Prostate gland (tissue), 2 donors: ENCODE measurements at regions not wholly inside any gene's neighbourhood (a gene's known extent, or its start where the extent isn't known, plus 50 kb on each side); places are given as distances from the start of the nearest gene placed in this dataset.

Source experiments
- DNase-seq: peaks from one replicate; pipeline ENCODE4 v3.0.0-alpha.2; 2019; ENCODE audit warnings: low spot score
- H3K27ac ChIP-seq, 2 donors: fragments of 200-600 bp; sonication (generic); 2 replicates each; pipeline ENCODE4 v1.5.1; 2017 to 2019
- H3K27me3 ChIP-seq: fragments of 200-600 bp; sonication (generic); replicated peaks from 2 replicates; pipeline ENCODE4 v1.5.1; 2019; ENCODE audit not compliant: insufficient read depth
- H3K36me3 ChIP-seq, 2 donors: fragments of 200-600 bp; sonication (generic); 1 replicate in 1 of 2; 2 replicates in 1 of 2; pipeline versions ENCODE4 v1.5.1 to v1.8.1; 2017 to 2019
- H3K4me1 ChIP-seq: fragments of 200-600 bp; sonication (generic); replicated peaks from 2 replicates; pipeline ENCODE4 v1.5.1; 2019
- H3K4me3 ChIP-seq, 2 donors: fragments of 200-600 bp; sonication (generic); 2 replicates each; pipeline ENCODE4 v1.5.1; 2017 to 2019
- H3K9me3 ChIP-seq: fragments of 200-600 bp; sonication (generic); 2 replicates; pipeline ENCODE4 v1.5.1; 2017
- POLR2A ChIP-seq: fragments of 450-650 bp; IDR thresholded peaks from one replicate; pipeline ENCODE4 v1.6.1; 2016; ENCODE audit warnings: antibody characterized with exemption, mild to moderate bottlenecking
- POLR2AphosphoS5 ChIP-seq: sonication (generic); formaldehyde crosslinking; IDR thresholded peaks from one replicate; pipeline ENCODE4 v1.6.1; 2017; ENCODE audit warnings: antibody characterized with exemption
- WGBS: methylation state at CpG from one replicate; pipeline ENCODE4 v1.1.5; 2018; 5-methylcytosine and 5-hydroxymethylcytosine counted together
- intact Hi-C: fragments of 100-400 bp; cut with DNase I; formaldehyde crosslinking; loops from one replicate; pipeline ENCODE4 v1.14.2; 2022
- TF ChIP-seq, protein P1 (sequence below), 4 experiments: fragments of 200-600 bp in 2 of 4; fragments of 450-650 bp in 2 of 4; sonication (generic) in 2 of 4; IDR thresholded peaks; 1 replicate in 3 of 4; 2 replicates in 1 of 4; pipeline ENCODE4 v1.5.1; 2016 to 2019; ENCODE audit warnings: antibody characterized with exemption in 4 of 4, mild to moderate bottlenecking in 2 of 4, moderate library complexity in 2 of 4

DNA sequence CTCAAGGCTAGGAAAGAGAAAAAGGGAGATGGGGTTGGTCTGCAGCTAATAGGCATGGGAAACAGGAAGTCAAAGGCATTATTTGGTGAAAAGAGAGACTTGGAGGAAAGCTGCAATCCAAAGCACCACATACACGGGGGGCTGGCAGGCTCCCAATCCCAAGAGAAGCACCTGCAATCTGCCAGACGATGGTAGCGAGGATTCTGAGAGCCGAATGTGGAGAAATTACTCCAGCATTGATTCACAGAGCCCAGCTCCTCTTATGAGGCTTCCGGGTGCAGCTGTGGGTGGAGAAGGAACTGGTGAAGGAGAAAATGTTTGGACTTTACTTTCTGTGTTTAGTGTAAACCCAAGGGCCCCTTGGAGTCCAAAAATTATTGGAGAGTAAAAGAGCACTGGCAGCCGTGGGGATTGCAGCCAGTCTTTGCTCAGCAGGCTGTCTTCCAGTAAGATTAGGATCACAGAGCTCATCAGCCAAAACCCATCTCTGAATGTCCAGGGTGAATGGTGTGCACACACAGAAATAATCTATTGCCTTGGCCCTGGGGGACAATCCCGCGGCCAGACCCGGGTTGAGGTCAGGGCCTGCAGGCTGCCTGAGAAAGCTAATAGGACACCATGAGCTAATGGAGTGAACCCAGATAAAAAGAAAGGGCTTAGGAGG lies 197.6 kb downstream of the KIT start:
- H3K4me1 ChIP-seq = no peaks in the 10 kb centered on the region
- H3K27ac ChIP-seq = no peak overlapping the region
- TF ChIP-seq, protein P1, sequence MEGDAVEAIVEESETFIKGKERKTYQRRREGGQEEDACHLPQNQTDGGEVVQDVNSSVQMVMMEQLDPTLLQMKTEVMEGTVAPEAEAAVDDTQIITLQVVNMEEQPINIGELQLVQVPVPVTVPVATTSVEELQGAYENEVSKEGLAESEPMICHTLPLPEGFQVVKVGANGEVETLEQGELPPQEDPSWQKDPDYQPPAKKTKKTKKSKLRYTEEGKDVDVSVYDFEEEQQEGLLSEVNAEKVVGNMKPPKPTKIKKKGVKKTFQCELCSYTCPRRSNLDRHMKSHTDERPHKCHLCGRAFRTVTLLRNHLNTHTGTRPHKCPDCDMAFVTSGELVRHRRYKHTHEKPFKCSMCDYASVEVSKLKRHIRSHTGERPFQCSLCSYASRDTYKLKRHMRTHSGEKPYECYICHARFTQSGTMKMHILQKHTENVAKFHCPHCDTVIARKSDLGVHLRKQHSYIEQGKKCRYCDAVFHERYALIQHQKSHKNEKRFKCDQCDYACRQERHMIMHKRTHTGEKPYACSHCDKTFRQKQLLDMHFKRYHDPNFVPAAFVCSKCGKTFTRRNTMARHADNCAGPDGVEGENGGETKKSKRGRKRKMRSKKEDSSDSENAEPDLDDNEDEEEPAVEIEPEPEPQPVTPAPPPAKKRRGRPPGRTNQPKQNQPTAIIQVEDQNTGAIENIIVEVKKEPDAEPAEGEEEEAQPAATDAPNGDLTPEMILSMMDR (IDR thresholded peaks at IDR 0.05) = no peak
- TF ChIP-seq POLR2A (no peak), POLR2AphosphoS5 (no peak)
- no peak overlapping the region for H3K4me3 ChIP-seq
- no peaks in the 10 kb centered on the region for H3K27me3 ChIP-seq
- H3K9me3 ChIP-seq = no peaks in the 10 kb centered on the region
- no peaks in the 10 kb centered on the region for H3K36me3 ChIP-seq
- DNase-seq = no peak
- 34% methylated on average over 9 of the region's 9 CpGs for WGBS
- intact Hi-C loops = loop anchor here (10.0 kb wide), 1 partner anchor 99 kb away; no protein-coding TSS in a partner anchor

DNA sequence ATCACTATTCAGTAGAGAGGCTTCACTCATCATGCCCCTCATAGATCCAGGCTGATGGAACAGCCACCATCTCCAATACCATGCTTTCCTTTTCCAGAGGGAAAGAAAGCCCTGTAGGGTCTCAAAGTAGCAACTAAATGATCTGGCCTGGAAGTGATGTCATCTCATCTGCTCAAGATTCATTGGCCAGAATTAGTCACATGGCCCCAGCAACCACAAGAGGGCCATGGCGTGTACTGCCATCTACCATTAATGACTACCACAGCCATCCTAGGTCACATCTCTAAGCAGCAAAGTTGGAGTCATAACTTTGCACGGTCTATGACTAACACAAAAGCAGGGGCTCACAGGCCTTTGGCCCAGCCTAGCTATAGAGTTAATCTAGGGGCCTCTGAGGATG lies 194.8 kb downstream of the KIT start:
- intact Hi-C loops = loop anchor here (10.0 kb wide), 1 partner anchor 102 kb away; no protein-coding TSS in a partner anchor
- no peaks in the 10 kb centered on the region for H3K27me3 ChIP-seq
- H3K4me1 ChIP-seq = no peaks in the 10 kb centered on the region
- 93% methylated on average over 2 of the region's 2 CpGs for WGBS
- DNase-seq = no peak
- no peaks in the 10 kb centered on the region for H3K36me3 ChIP-seq
- no peaks in the 10 kb centered on the region for H3K9me3 ChIP-seq
- H3K4me3 ChIP-seq = no peak overlapping the region
- H3K27ac ChIP-seq = no peak overlapping the region
- TF ChIP-seq POLR2A = no peak
- TF ChIP-seq, protein P1 (IDR thresholded peaks at IDR 0.05) = no peak

DNA sequence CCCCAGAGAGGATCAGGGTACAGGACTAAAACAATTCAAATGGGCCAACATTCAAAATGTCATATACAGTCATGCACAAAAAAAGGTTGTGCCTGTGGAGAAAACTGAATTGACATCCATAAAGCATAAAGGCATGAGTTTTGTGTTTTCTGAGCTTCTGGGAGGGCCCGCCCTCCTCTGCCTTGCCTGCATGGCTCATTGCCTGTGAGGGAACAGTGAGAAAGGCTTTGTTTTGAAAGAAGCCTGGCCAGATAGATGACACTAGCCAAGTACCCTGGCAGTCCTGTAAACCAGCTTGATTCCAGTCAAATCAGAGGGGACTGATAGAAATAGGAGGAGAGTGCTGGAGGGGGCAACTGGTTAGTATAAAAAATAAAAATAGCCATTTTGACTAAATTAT lies 194.3 kb downstream of the KIT start:
- no peaks in the 10 kb centered on the region for H3K36me3 ChIP-seq
- no peak overlapping the region for H3K4me3 ChIP-seq
- no peak for DNase-seq
- no peak overlapping the region for H3K27ac ChIP-seq
- WGBS = 85% methylated on average over 1 of the region's 1 CpG
- H3K4me1 ChIP-seq = no peaks in the 10 kb centered on the region
- H3K9me3 ChIP-seq = no peaks in the 10 kb centered on the region
- no peak for TF ChIP-seq POLR2A
- TF ChIP-seq, protein P1 (IDR thresholded peaks at IDR 0.05) = no peak
- TF ChIP-seq POLR2AphosphoS5 = no peak
- intact Hi-C loops = loop anchor here (10.0 kb wide), 1 partner anchor 103 kb away; no protein-coding TSS in a partner anchor
- no peaks in the 10 kb centered on the region for H3K27me3 ChIP-seq

DNA sequence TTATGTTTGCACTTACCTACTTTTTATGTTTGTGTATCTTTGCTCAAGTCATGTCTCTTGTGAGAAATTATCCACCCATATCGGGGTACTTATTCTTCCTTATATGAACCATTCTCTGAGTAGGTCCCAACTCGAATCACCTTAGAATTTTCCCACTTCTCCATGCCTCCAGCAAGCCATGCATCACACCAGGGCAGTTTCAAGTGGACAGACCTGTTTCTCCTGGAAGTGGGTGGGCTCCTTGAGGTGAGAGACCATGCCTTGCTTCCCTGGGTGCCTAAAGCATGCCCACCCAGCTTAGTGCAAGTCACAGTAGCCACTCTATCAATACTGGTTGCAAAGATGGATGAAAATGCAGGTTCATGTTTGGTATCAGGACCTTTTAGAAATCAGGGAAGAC lies 187.2 kb downstream of the KIT start:
- Histone ChIP-seq H3K4me1 (no peaks in the 10 kb centered on the region), H3K27me3 (no peaks in the 10 kb centered on the region), H3K9me3 (no peaks in the 10 kb centered on the region), H3K36me3 (no peaks in the 10 kb centered on the region), H3K4me3 (no peak overlapping the region), H3K27ac (no peak overlapping the region)
- TF ChIP-seq, protein P1 (IDR thresholded peaks at IDR 0.05) = no peak
- TF ChIP-seq POLR2A (no peak), POLR2AphosphoS5 (no peak)
- intact Hi-C loops = no loop called here
- no peak for DNase-seq
- 87% methylated on average over 2 of the region's 2 CpGs for WGBS

DNA sequence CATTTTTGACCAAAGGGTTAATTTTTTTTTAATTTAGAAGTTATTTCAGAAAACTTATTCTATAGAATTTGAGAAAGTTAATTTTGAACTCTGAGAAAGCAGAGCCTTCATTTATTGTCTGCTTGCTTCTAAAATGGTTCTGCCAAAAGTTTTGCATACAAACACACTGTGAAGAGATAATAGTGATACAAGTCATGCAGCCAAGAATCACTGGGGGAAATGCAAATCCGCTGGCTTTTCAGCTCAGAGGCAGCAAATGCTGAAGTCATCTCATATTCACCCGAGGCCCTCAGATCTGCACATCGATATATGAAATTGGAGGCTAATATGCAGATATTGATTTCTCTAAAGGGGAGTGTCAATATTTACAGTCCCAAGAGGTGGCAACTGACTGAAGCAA lies 186.2 kb downstream of the KIT start:
- H3K4me3 ChIP-seq = no peak overlapping the region
- H3K36me3 ChIP-seq = no peaks in the 10 kb centered on the region
- H3K4me1 ChIP-seq = no peaks in the 10 kb centered on the region
- WGBS = 59% methylated on average over 3 of the region's 3 CpGs
- no peak overlapping the region for H3K27ac ChIP-seq
- no peaks in the 10 kb centered on the region for H3K9me3 ChIP-seq
- no peak for DNase-seq
- intact Hi-C loops = no loop called here
- TF ChIP-seq POLR2A = no peak
- TF ChIP-seq, protein P1 (IDR thresholded peaks at IDR 0.05) = no peak
- no peak for TF ChIP-seq POLR2AphosphoS5
- no peaks in the 10 kb centered on the region for H3K27me3 ChIP-seq
